HFF-Myc (cell line): ENCODE measurements at regions not wholly inside any gene's neighbourhood (a gene's known extent, or its start where the extent isn't known, plus 50 kb on each side); places are given as distances from the start of the nearest gene placed in this dataset.
"Not testable (repeated sequence)": the region's sequence is repeated elsewhere in the genome, so short reads cannot be mapped to it uniquely, and the experiment has no call there.

Experiments
- DNase-seq: peaks from one replicate; pipeline ENCODE4 v3.0.0-alpha.2; 2011; ENCODE audit warnings: low read depth; ENCODE audit errors: extremely low read depth
- H3K4me3 ChIP-seq: replicated peaks from 2 replicates; pipeline ENCODE4 v1.5.1; 2011; ENCODE audit warnings: low read depth, mild to moderate bottlenecking, control low read depth, low read length
- TF ChIP-seq, protein P1 (sequence below): IDR thresholded peaks from 2 replicates; pipeline ENCODE4 v1.5.1; 2012; ENCODE audit warnings: mild to moderate bottlenecking, low read depth, low read length, control low read depth; ENCODE audit errors: missing control alignments

DNA sequence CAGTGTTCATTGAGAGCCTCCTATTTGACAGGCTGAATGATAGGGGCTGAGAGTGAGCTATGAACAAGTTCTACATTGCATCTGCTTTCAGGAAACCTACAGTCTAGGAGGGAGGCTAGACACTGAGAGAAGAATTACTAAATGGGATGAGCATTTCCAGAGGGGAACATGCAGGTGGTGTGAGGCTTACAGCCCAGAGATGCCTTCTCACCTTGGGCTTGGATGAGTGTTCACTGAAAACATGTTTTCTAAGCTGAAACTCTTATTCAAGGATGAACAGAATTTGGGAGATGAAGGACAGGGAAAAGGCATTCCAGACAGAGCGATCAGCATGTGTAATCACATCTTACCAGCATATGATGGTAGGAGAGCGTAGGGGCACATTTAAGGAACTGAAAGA is 177.5 kb upstream of the E2F8 start:
- no peak for DNase-seq
- H3K4me3 ChIP-seq = no peak overlapping the region
- TF ChIP-seq, protein P1, sequence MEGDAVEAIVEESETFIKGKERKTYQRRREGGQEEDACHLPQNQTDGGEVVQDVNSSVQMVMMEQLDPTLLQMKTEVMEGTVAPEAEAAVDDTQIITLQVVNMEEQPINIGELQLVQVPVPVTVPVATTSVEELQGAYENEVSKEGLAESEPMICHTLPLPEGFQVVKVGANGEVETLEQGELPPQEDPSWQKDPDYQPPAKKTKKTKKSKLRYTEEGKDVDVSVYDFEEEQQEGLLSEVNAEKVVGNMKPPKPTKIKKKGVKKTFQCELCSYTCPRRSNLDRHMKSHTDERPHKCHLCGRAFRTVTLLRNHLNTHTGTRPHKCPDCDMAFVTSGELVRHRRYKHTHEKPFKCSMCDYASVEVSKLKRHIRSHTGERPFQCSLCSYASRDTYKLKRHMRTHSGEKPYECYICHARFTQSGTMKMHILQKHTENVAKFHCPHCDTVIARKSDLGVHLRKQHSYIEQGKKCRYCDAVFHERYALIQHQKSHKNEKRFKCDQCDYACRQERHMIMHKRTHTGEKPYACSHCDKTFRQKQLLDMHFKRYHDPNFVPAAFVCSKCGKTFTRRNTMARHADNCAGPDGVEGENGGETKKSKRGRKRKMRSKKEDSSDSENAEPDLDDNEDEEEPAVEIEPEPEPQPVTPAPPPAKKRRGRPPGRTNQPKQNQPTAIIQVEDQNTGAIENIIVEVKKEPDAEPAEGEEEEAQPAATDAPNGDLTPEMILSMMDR = no peak

DNA sequence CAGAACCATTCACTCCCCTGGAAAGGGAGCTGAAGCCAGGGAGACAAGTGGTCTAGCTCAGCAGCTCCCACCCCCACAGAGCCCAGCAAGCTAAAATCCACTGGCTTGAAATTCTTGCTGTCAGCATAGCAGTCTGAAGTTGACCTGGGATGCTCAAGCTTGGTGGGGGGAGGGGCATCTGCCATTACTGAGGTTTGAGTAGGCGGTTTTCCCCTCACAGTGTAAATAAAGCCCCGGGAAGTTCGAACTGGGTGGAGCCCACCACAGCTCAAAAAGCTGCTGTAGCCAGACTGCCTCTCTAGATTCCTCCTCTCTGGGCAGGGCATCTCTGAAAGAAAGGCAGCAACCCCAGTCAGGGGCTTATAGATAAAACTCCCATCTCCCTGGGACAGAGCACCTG is 171.3 kb upstream of the E2F8 start:
- not testable (repeated sequence) for DNase-seq, H3K4me3 ChIP-seq

DNA sequence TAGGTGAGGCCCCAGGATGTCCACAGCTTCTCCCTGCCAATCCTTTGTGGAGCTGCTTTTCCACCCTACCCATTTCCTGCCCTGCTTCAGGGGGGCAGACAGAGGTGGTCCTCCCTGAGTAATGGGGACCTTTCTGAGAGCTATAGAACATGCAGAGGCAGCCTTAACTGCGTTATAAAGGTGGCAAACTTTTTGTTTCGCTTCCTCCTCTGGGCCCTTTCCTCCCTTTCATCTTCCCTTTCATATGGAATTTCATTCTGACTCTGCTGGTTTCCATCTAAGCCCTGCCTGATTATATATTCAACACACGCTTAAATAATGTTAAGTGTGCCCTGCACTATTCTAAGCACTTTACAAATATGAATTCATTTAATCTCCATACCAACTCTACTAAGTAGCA is 169.3 kb upstream of the E2F8 start:
- no peak for DNase-seq

DNA sequence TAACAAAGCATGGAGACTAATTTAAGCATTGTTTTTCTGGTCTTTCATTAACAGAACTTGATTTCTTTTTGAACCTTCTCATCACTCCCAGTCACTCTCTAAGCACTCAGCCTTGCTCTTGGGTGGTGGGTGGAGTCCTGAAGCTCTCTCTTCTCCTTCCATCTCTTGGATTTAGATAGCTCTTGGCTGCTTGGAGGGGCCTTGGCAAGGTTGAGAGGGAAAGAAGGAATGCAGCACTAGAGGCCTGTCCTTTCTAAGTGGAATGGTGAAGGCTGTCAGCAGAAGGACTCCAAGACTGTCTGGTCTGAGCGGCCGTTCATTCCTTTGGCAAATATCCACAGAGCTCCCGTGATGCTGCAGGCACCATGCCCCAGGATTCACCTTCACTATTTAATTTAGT is 168.6 kb upstream of the E2F8 start:
- no peak overlapping the region for H3K4me3 ChIP-seq
- TF ChIP-seq, protein P1 = no peak
- no peak for DNase-seq

More for the DNA sequence above, 169.3 kb upstream of the E2F8 start:
- H3K4me3 ChIP-seq = no peak overlapping the region
- TF ChIP-seq, protein P1 = no peak

DNA sequence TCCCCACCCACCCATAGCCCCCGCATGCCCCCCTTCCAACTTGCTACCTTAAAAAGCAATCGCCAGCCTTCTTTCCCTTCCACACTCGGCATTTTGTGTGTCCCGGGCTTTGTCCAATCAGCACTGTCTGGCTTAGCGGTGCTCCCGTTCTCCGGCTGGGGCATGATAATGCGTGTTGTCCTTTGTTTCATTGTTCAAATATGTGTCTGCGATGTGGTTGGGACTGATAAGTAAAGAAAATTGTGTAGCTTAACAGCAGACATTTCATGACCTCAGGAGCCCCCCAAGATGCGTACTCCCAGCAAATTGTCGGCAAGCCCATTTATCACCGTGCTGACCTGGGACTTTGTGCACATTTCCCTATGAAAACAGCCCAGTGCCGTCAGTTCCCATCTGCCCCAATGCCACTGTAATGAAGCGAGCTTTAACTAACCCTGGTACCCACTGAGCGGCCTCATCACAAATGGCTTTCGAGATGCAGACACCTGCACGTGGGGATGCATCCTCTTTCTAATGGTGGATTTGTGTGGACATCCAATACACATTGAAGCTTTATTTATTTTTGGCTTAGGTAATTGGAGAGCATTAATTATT is 167.0 kb upstream of the E2F8 start:
- no peak overlapping the region for H3K4me3 ChIP-seq
- DNase-seq = no peak
- TF ChIP-seq, protein P1 = no peak

DNA sequence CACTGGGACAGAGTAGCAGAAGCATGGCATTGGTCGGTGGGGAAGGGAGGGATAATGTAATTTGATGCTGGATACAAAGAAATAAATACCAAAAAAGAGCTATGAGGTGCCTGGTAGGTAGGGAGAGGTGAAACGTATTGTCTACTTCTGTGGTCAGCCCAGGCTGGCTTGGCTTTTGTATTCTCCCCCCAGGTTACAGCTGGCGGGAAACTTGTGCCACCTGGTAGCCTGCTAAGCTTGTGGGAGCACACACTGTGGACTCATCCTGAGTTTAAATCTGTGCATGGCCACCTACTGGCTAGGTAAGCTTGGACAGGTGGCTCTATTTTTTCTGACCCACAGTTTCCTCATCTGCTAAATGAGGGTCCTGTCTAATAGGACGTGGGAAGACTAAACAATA is 165.2 kb upstream of the E2F8 start:
- no peak for DNase-seq
- H3K4me3 ChIP-seq = no peak overlapping the region
- TF ChIP-seq, protein P1 = no peak

DNA sequence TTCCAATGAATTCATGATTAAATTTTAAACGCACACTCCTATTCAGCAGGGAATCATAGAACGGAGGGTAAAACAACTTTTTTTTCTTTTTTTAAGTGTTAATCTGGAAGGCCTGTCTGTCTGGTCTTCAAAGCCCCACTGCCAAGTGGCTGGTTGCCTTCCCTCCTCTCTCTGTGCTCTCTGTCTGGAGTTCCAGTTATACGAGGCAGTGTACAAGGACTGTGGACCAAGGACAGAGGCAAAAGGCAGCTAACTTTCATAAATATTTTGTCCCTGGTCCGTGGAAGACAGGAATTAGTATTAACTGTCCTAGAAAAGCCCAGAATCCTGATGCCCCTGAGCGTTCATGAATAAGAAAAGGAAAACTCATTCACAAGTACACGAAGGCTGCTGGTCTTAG is 164.0 kb upstream of the E2F8 start:
- TF ChIP-seq, protein P1 = no peak
- H3K4me3 ChIP-seq = no peak overlapping the region
- no peak for DNase-seq
